Neural progenitor cell (in vitro differentiated cells): ENCODE measurements at regions not wholly inside any gene's neighbourhood (a gene's known extent, or its start where the extent isn't known, plus 50 kb on each side); places are given as distances from the start of the nearest gene placed in this dataset.

Experiments
- CTCF ChIP-seq: fragments of 200-600 bp; sonication (generic); IDR thresholded peaks from 2 replicates; pipeline ENCODE4 v1.5.1; 2017; ENCODE audit warnings: antibody characterized with exemption, mild to moderate bottlenecking
- EZH2phosphoT487 ChIP-seq: fragments of 200-600 bp; sonication (generic); IDR thresholded peaks from 2 replicates; pipeline ENCODE4 v1.6.1; 2017; ENCODE audit warnings: antibody characterized with exemption

GRCh38 chr14:106003351-106003750, 477.0 kb downstream of the TMEM121 start:
- TF ChIP-seq CTCF (no peak), EZH2phosphoT487 (no peak)
